Mesendoderm (in vitro differentiated cells): ENCODE measurements at regions not wholly inside any gene's neighbourhood (a gene's known extent, or its start where the extent isn't known, plus 50 kb on each side); places are given as distances from the start of the nearest gene placed in this dataset.

ENCODE experiments used
- DNase-seq: peaks from one replicate; pipeline ENCODE4 v3.0.0; 2013
- H2AK5ac ChIP-seq: 2 replicates; pipeline ENCODE4 v1.6.1; 2013; ENCODE audit warnings: low read length, inconsistent platforms
- H2BK120ac ChIP-seq: 2 replicates; pipeline ENCODE4 v1.6.1; 2013; ENCODE audit warnings: low read depth, mild to moderate bottlenecking, low read length, moderate library complexity, mixed read lengths
- H2BK15ac ChIP-seq: replicated peaks from 2 replicates; pipeline ENCODE4 v1.6.1; 2013; ENCODE audit warnings: low read depth, mild to moderate bottlenecking, moderate library complexity
- H2BK5ac ChIP-seq: 2 replicates; pipeline ENCODE4 v1.6.1; 2013; ENCODE audit warnings: low read length, inconsistent platforms
- H3K18ac ChIP-seq: 2 replicates; pipeline ENCODE4 v1.6.1; 2013; ENCODE audit warnings: mild to moderate bottlenecking, low read length, mixed read lengths
- H3K23ac ChIP-seq: one replicate; pipeline ENCODE4 v1.6.1; 2013; ENCODE audit warnings: low read length
- H3K27ac ChIP-seq: 2 replicates; pipeline ENCODE4 v1.5.1; 2013; ENCODE audit warnings: low read depth, mild to moderate bottlenecking, inconsistent platforms, low read length, moderate library complexity
- H3K27me3 ChIP-seq: 2 replicates; pipeline ENCODE4 v1.6.1; 2013; ENCODE audit warnings: low read length, control low read depth, mild to moderate bottlenecking, inconsistent platforms; ENCODE audit not compliant: insufficient read depth, poor library complexity
- H3K36me3 ChIP-seq: 2 replicates; pipeline ENCODE4 v1.6.1; 2013; ENCODE audit warnings: low read length, inconsistent platforms; ENCODE audit not compliant: control insufficient read depth, insufficient read depth
- H3K4ac ChIP-seq: one replicate; pipeline ENCODE4 v1.6.1; 2013; ENCODE audit warnings: low read depth, mild to moderate bottlenecking, low read length, moderate library complexity
- H3K4me1 ChIP-seq: 2 replicates; pipeline ENCODE4 v1.6.1; 2013; ENCODE audit warnings: low read depth, low read length, inconsistent platforms; ENCODE audit not compliant: control insufficient read depth
- H3K4me2 ChIP-seq: 2 replicates; pipeline ENCODE4 v1.6.1; 2013; ENCODE audit warnings: low read length
- H3K4me3 ChIP-seq: 2 replicates; pipeline ENCODE4 v1.5.1; 2013; ENCODE audit warnings: mild to moderate bottlenecking, low read length
- H3K56ac ChIP-seq: one replicate; pipeline ENCODE4 v1.6.1; 2013; ENCODE audit warnings: low read length
- H3K79me1 ChIP-seq: 2 replicates; pipeline ENCODE4 v1.6.1; 2013; ENCODE audit warnings: low read length, inconsistent platforms
- H3K79me2 ChIP-seq: 2 replicates; pipeline ENCODE4 v1.6.1; 2013; ENCODE audit warnings: mild to moderate bottlenecking, low read length; ENCODE audit not compliant: control insufficient read depth, insufficient read depth
- H3K9ac ChIP-seq: 2 replicates; pipeline ENCODE4 v1.6.1; 2013; ENCODE audit warnings: low read length, inconsistent platforms
- H4K5ac ChIP-seq: one replicate; pipeline ENCODE4 v1.6.1; 2013; ENCODE audit warnings: low read length
- H4K8ac ChIP-seq: one replicate; pipeline ENCODE4 v1.6.1; 2013; ENCODE audit warnings: low read depth, mild to moderate bottlenecking, control low read depth, low read length, moderate library complexity
- WGBS: extraction: QIAGEN DNeasy Blood & Tissue Kit; methylation state at CpG from one replicate; pipeline ENCODE4 v1.1.7; 2013; ENCODE audit warnings: low lambda C conversion rate, missing lambda C conversion rate; ENCODE audit not compliant: insufficient coverage; ENCODE audit errors: extremely low coverage; 5-methylcytosine and 5-hydroxymethylcytosine counted together

GRCh38 chr2:14182227-14182946 lies 450.1 kb upstream of the LRATD1 start:
- no peak overlapping the region for H2BK5ac ChIP-seq
- H2AK5ac ChIP-seq = no peak overlapping the region
- no CpG with 5 or more reads among the region's 16 CpGs for WGBS
- H3K4ac ChIP-seq = no peak overlapping the region
- no peak overlapping the region for H3K18ac ChIP-seq
- no peaks in the 10 kb centered on the region for H3K79me2 ChIP-seq
- no peaks in the 10 kb centered on the region for H3K36me3 ChIP-seq
- no peak overlapping the region for H2BK15ac ChIP-seq
- H4K5ac ChIP-seq = no peak overlapping the region
- H3K27me3 ChIP-seq = no peaks in the 10 kb centered on the region
- H3K4me2 ChIP-seq = no peak overlapping the region
- no peak overlapping the region for H3K4me3 ChIP-seq
- H2BK120ac ChIP-seq = no peak overlapping the region
- no peak overlapping the region for H3K9ac ChIP-seq
- no peak overlapping the region for H3K27ac ChIP-seq
- no peak for DNase-seq
- H3K23ac ChIP-seq = no peak overlapping the region
- H3K56ac ChIP-seq = no peak overlapping the region
- no peaks in the 10 kb centered on the region for H3K4me1 ChIP-seq
- H4K8ac ChIP-seq = no peak overlapping the region
- H3K79me1 ChIP-seq = no peaks in the 10 kb centered on the region

GRCh38 chr2:14185906-14186305 lies 446.6 kb upstream of the LRATD1 start:
- DNase-seq = no peak
- no peak overlapping the region for H4K5ac ChIP-seq
- H3K4me2 ChIP-seq = no peak overlapping the region
- H3K36me3 ChIP-seq = no peaks in the 10 kb centered on the region
- no peaks in the 10 kb centered on the region for H3K4me1 ChIP-seq
- no peak overlapping the region for H2BK5ac ChIP-seq
- H2AK5ac ChIP-seq = no peak overlapping the region
- H3K4me3 ChIP-seq = no peak overlapping the region
- WGBS = no CpG with 5 or more reads among the region's 2 CpGs
- no peak overlapping the region for H3K9ac ChIP-seq
- no peak overlapping the region for H3K23ac ChIP-seq
- no peak overlapping the region for H3K56ac ChIP-seq
- no peak overlapping the region for H3K4ac ChIP-seq
- H3K18ac ChIP-seq = no peak overlapping the region
- no peaks in the 10 kb centered on the region for H3K79me1 ChIP-seq
- no peak overlapping the region for H2BK120ac ChIP-seq
- H3K27ac ChIP-seq = no peak overlapping the region
- H4K8ac ChIP-seq = no peak overlapping the region
- H3K27me3 ChIP-seq = no peaks in the 10 kb centered on the region
- H3K79me2 ChIP-seq = no peaks in the 10 kb centered on the region
- H2BK15ac ChIP-seq = no peak overlapping the region

DNA sequence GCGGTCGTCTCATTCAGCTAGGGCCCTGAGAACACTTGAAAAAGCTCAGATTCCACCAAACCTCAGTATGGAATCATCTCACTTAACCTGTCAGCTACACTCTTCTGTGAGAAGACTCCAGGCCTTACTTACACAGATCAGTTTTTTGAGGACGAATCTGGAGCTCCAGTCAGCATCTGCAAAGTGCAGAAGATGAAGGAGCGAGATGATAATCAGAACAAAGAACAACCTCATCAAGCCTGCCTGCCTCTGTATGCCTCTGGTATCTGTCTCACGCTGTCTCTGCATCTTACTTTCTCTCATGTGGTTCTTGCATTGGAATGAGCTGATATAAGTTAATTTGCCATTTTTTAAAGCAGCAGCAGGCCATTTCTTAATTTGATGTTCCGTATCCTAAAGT lies 444.1 kb upstream of the LRATD1 start:
- no peak overlapping the region for H3K4me3 ChIP-seq
- H3K36me3 ChIP-seq = no peaks in the 10 kb centered on the region
- H3K27ac ChIP-seq = no peak overlapping the region
- H2BK15ac ChIP-seq = no peak overlapping the region
- no peak overlapping the region for H3K23ac ChIP-seq
- no peak overlapping the region for H2AK5ac ChIP-seq
- no peaks in the 10 kb centered on the region for H3K27me3 ChIP-seq
- no peaks in the 10 kb centered on the region for H3K79me1 ChIP-seq
- no peak overlapping the region for H4K5ac ChIP-seq
- H3K18ac ChIP-seq = no peak overlapping the region
- H4K8ac ChIP-seq = no peak overlapping the region
- H3K56ac ChIP-seq = no peak overlapping the region
- H3K9ac ChIP-seq = no peak overlapping the region
- no peak overlapping the region for H2BK5ac ChIP-seq
- H3K4ac ChIP-seq = no peak overlapping the region
- DNase-seq = no peak
- no peaks in the 10 kb centered on the region for H3K4me1 ChIP-seq
- H3K79me2 ChIP-seq = no peaks in the 10 kb centered on the region
- no CpG with 5 or more reads among the region's 6 CpGs for WGBS
- H2BK120ac ChIP-seq = no peak overlapping the region
- no peak overlapping the region for H3K4me2 ChIP-seq

- H2BK15ac ChIP-seq = no peak overlapping the region
- H3K4ac ChIP-seq = no peak overlapping the region
- no peak overlapping the region for H3K4me3 ChIP-seq
- no peaks in the 10 kb centered on the region for H3K79me1 ChIP-seq
- H3K9ac ChIP-seq = no peak overlapping the region
- no peak overlapping the region for H3K56ac ChIP-seq
- no peak overlapping the region for H2BK120ac ChIP-seq
- H3K27ac ChIP-seq = no peak overlapping the region
- no peak overlapping the region for H4K8ac ChIP-seq
- H2AK5ac ChIP-seq = no peak overlapping the region
- no peak overlapping the region for H3K4me2 ChIP-seq
- no peak for DNase-seq
- H3K23ac ChIP-seq = no peak overlapping the region
- no peaks in the 10 kb centered on the region for H3K79me2 ChIP-seq
- no peaks in the 10 kb centered on the region for H3K36me3 ChIP-seq
- H3K18ac ChIP-seq = no peak overlapping the region
- no CpG with 5 or more reads among the region's 2 CpGs for WGBS
- no peaks in the 10 kb centered on the region for H3K4me1 ChIP-seq
- H4K5ac ChIP-seq = no peak overlapping the region
- H2BK5ac ChIP-seq = no peak overlapping the region
- H3K27me3 ChIP-seq = no peaks in the 10 kb centered on the region
These were observed 442.6 kb upstream of the LRATD1 start for GRCh38 chr2:14189929-14190328.

GRCh38 chr2:14194233-14194632 lies 438.3 kb upstream of the LRATD1 start:
- H4K8ac ChIP-seq = no peak overlapping the region
- H3K27me3 ChIP-seq = no peaks in the 10 kb centered on the region
- no peak overlapping the region for H3K9ac ChIP-seq
- no peak overlapping the region for H2BK120ac ChIP-seq
- no peaks in the 10 kb centered on the region for H3K4me1 ChIP-seq
- no peak overlapping the region for H3K27ac ChIP-seq
- H3K4ac ChIP-seq = no peak overlapping the region
- no CpG with 5 or more reads among the region's 1 CpG for WGBS
- H2BK5ac ChIP-seq = no peak overlapping the region
- H4K5ac ChIP-seq = no peak overlapping the region
- no peak overlapping the region for H3K56ac ChIP-seq
- peak; percentile 38 for DNase-seq
- H3K4me2 ChIP-seq = no peak overlapping the region
- H2BK15ac ChIP-seq = no peak overlapping the region
- H3K18ac ChIP-seq = no peak overlapping the region
- no peaks in the 10 kb centered on the region for H3K36me3 ChIP-seq
- no peak overlapping the region for H3K4me3 ChIP-seq
- no peaks in the 10 kb centered on the region for H3K79me2 ChIP-seq
- H3K79me1 ChIP-seq = no peaks in the 10 kb centered on the region
- no peak overlapping the region for H2AK5ac ChIP-seq
- H3K23ac ChIP-seq = no peak overlapping the region

DNA sequence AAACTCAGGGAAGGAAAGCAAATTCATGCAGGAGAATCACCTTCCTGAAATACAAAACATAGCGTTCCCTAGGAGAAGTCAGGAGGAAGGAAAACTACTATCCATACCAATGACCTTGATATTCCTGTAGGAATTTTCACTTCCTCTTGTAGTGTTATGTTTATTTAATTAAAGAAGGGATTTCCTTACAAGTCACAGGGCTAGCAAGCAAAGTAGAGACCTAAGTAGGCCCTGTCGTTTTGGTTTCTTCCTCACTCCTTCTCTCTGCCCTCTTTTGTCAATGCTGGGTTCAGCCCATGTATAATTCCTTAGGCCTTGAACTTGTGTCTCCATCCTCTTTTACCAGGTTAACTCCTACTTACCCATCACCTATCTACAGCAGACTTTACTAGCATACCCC lies 435.2 kb upstream of the LRATD1 start:
- Histone ChIP-seq H3K79me1 (no peaks in the 10 kb centered on the region), H3K4me1 (no peaks in the 10 kb centered on the region), H2BK15ac (no peak overlapping the region), H3K36me3 (no peaks in the 10 kb centered on the region), H3K4ac (no peak overlapping the region), H3K27me3 (no peaks in the 10 kb centered on the region), H3K56ac (no peak overlapping the region), H3K27ac (no peak overlapping the region), H3K4me3 (no peak overlapping the region), H3K18ac (no peak overlapping the region), H4K8ac (no peak overlapping the region), H2AK5ac (no peak overlapping the region), H3K23ac (no peak overlapping the region), H3K79me2 (no peaks in the 10 kb centered on the region), H2BK5ac (no peak overlapping the region), H4K5ac (no peak overlapping the region), H3K4me2 (no peak overlapping the region), H2BK120ac (no peak overlapping the region), H3K9ac (no peak overlapping the region)
- WGBS = no CpG with 5 or more reads among the region's 2 CpGs
- DNase-seq = no peak
